GM18951 (cell line): ENCODE measurements at regions not wholly inside any gene's neighbourhood (a gene's known extent, or its start where the extent isn't known, plus 50 kb on each side); places are given as distances from the start of the nearest gene placed in this dataset.

Experiments used
- POLR2A ChIP-seq: IDR thresholded peaks from 4 replicates; pipeline ENCODE4 v1.6.1; 2011; ENCODE audit warnings: mild to moderate bottlenecking; ENCODE audit not compliant: insufficient read length, insufficient read depth; ENCODE audit errors: extremely low read depth
- in situ Hi-C: fragments of 300-500 bp; cut with MboI; formaldehyde crosslinking; loops from one replicate; pipeline ENCODE4 v1.12.0; 2022; ENCODE audit warnings: low sequenced_read_pairs, mixed read lengths, inconsistent platforms; ENCODE audit not compliant: unreplicated experiment

- in situ Hi-C loops: no loop called here
- TF ChIP-seq POLR2A: no peak
Observed at GRCh38 chr15:38035701-38036100, 101.3 kb downstream of the TMCO5A start.

GRCh38 chr15:38036790-38037338 lies 102.4 kb downstream of the TMCO5A start:
- no peak for TF ChIP-seq POLR2A

GRCh38 chr15:38038659-38039442 lies 104.4 kb downstream of the TMCO5A start:
- in situ Hi-C loops: no loop called here
- TF ChIP-seq POLR2A: no peak

More at GRCh38 chr15:38036790-38037338, 102.4 kb downstream of the TMCO5A start:
- in situ Hi-C loops: no loop called here

GRCh38 chr15:38040615-38041014 lies 106.2 kb downstream of the TMCO5A start:
- TF ChIP-seq POLR2A: no peak
- in situ Hi-C loops: no loop called here

- in situ Hi-C loops: no loop called here
- TF ChIP-seq POLR2A: no peak
Observed at GRCh38 chr15:38041576-38041975, 107.1 kb downstream of the TMCO5A start.

- in situ Hi-C loops: no loop called here
- no peak for TF ChIP-seq POLR2A
Observed at GRCh38 chr15:38042211-38042610, 107.8 kb downstream of the TMCO5A start.

- in situ Hi-C loops: no loop called here
- TF ChIP-seq POLR2A: no peak
Observed at GRCh38 chr15:38042707-38043445, 108.4 kb downstream of the TMCO5A start.

GRCh38 chr15:38046257-38047051 lies 112.0 kb downstream of the TMCO5A start:
- no peak for TF ChIP-seq POLR2A
- in situ Hi-C loops: no loop called here

GRCh38 chr15:38048001-38048455 lies 113.6 kb downstream of the TMCO5A start:
- no peak for TF ChIP-seq POLR2A
- in situ Hi-C loops: no loop called here

GRCh38 chr15:38049891-38050290 lies 115.5 kb downstream of the TMCO5A start:
- TF ChIP-seq POLR2A: no peak
- in situ Hi-C loops: no loop called here

GRCh38 chr15:38050529-38051448 lies 116.3 kb downstream of the TMCO5A start:
- in situ Hi-C loops: no loop called here
- TF ChIP-seq POLR2A: no peak

- in situ Hi-C loops: no loop called here
Observed at GRCh38 chr15:38053205-38053604, 118.8 kb downstream of the TMCO5A start.

GRCh38 chr15:38053776-38054175 lies 119.3 kb downstream of the TMCO5A start:
- TF ChIP-seq POLR2A: no peak
- in situ Hi-C loops: no loop called here

More at GRCh38 chr15:38053205-38053604, 118.8 kb downstream of the TMCO5A start:
- TF ChIP-seq POLR2A: no peak
